ENCODE measurements at regions not wholly inside any gene's neighbourhood (a gene's known extent, or its start where the extent isn't known, plus 50 kb on each side); places are given as distances from the start of the nearest gene placed in this dataset.

DNA sequence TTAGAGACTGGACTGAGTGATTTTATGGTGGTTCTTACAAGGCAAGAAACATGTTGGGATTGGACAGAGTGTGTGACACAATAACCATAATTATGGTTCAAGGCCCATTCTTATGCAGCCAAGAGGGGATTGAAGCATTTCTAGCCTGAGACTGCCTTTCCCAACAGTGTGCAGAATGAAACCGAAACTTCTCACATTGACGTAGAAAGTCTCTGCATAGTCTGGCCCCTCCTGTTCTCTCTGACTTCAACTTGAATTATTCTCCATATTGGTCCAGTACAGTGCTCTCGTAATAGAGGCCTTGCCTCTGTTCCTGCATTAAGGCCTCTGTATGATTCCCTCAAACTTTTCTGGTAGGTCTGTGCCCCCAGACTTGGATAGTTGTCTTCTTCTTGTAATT lies 138.3 kb downstream of the DIPK2A start:
- Histone ChIP-seq H2AFZ (ENCODE audit: low read depth, low read length) (no peak overlapping the region), H3K4ac (ENCODE audit: low read depth in 1 of 2, low read length in 2 of 2) (no peak overlapping the region), H3K27ac (ENCODE audit: low read length, poor library complexity, severe bottlenecking) (no peak overlapping the region), H3K36me3 (ENCODE audit: control insufficient read depth in 1 of 2, insufficient read depth in 2 of 2, low read depth in 1 of 2, low read length in 2 of 2) (no peaks in the 10 kb centered on the region), H2BK5ac (ENCODE audit: low read depth, low read length, poor library complexity, severe bottlenecking) (no peak overlapping the region), H3K14ac (ENCODE audit: low read length in 2 of 2) (no peak overlapping the region), H3K27me3 (ENCODE audit: control insufficient read depth in 1 of 2, insufficient read depth in 1 of 2, low read length in 2 of 2) (no peaks in the 10 kb centered on the region), H2BK15ac (ENCODE audit: low read depth, poor library complexity, severe bottlenecking) (no peak overlapping the region), H3K4me1 (ENCODE audit: control insufficient read depth, insufficient read depth, low read depth, low read length) (peaks cover 1% of the 10 kb centered on the region), H3K79me1 (replicated peaks; ENCODE audit: low read length, poor library complexity, severe bottlenecking) (no peaks in the 10 kb centered on the region), H3K4me3 (ENCODE audit: insufficient read depth in 1 of 2, low read depth in 1 of 2, low read length in 2 of 2) (no peak overlapping the region), H3K9ac (ENCODE audit: low read length) (no peak overlapping the region), H2BK120ac (ENCODE audit: low read depth, low read length) (no peak overlapping the region), H3K23ac (ENCODE audit: low read length in 2 of 2) (no peak overlapping the region), H3K18ac (ENCODE audit: low read depth in 1 of 2, low read length in 2 of 2) (no peak overlapping the region), H4K8ac (ENCODE audit: low read length) (no peak overlapping the region), H2AK5ac (ENCODE audit: low read length, severe bottlenecking) (no peak overlapping the region), H4K91ac (ENCODE audit: low read length) (no peak overlapping the region), H3K4me2 (ENCODE audit: low read length, poor library complexity, severe bottlenecking) (no peak overlapping the region), H3K9me3 (ENCODE audit: control insufficient read depth, low read length) (no peaks in the 10 kb centered on the region), H2BK12ac (ENCODE audit: low read length in 2 of 2) (no peak overlapping the region)
- 94% methylated on average over 3 of the region's 3 CpGs for WGBS
- DNase-seq: no peak

GRCh38 chr3:144112036-144112435 lies 140.4 kb downstream of the DIPK2A start:
- Histone ChIP-seq H3K4me2 (ENCODE audit: low read length, poor library complexity, severe bottlenecking) (no peak overlapping the region), H3K9ac (ENCODE audit: low read length) (no peak overlapping the region), H3K4me1 (ENCODE audit: control insufficient read depth, insufficient read depth, low read depth, low read length) (no peaks in the 10 kb centered on the region), H2BK15ac (ENCODE audit: low read depth, poor library complexity, severe bottlenecking) (no peak overlapping the region), H2BK120ac (ENCODE audit: low read depth, low read length) (no peak overlapping the region), H3K79me1 (replicated peaks; ENCODE audit: low read length, poor library complexity, severe bottlenecking) (no peaks in the 10 kb centered on the region), H2BK12ac (ENCODE audit: low read length in 2 of 2) (no peak overlapping the region), H2BK5ac (ENCODE audit: low read depth, low read length, poor library complexity, severe bottlenecking) (no peak overlapping the region), H3K9me3 (ENCODE audit: control insufficient read depth, low read length) (no peaks in the 10 kb centered on the region), H3K27ac (ENCODE audit: low read length, poor library complexity, severe bottlenecking) (no peak overlapping the region), H4K8ac (ENCODE audit: low read length) (no peak overlapping the region), H3K36me3 (ENCODE audit: control insufficient read depth in 1 of 2, insufficient read depth in 2 of 2, low read depth in 1 of 2, low read length in 2 of 2) (no peaks in the 10 kb centered on the region), H3K14ac (ENCODE audit: low read length in 2 of 2) (no peak overlapping the region), H3K4me3 (ENCODE audit: insufficient read depth in 1 of 2, low read depth in 1 of 2, low read length in 2 of 2) (no peak overlapping the region), H3K27me3 (ENCODE audit: control insufficient read depth in 1 of 2, insufficient read depth in 1 of 2, low read length in 2 of 2) (no peaks in the 10 kb centered on the region), H4K91ac (ENCODE audit: low read length) (no peak overlapping the region), H3K4ac (ENCODE audit: low read depth in 1 of 2, low read length in 2 of 2) (no peak overlapping the region), H2AK5ac (ENCODE audit: low read length, severe bottlenecking) (no peak overlapping the region), H3K23ac (ENCODE audit: low read length in 2 of 2) (no peak overlapping the region), H2AFZ (ENCODE audit: low read depth, low read length) (no peak overlapping the region), H3K18ac (ENCODE audit: low read depth in 1 of 2, low read length in 2 of 2) (peak overlapping the region in 1 of 2 experiments; percentile 16)
- WGBS: 100% methylated on average over 2 of the region's 2 CpGs
- DNase-seq: no peak

- Histone ChIP-seq H2AK5ac (ENCODE audit: low read length, severe bottlenecking) (no peak overlapping the region), H3K23ac (ENCODE audit: low read length in 2 of 2) (no peak overlapping the region), H3K4me3 (ENCODE audit: insufficient read depth in 1 of 2, low read depth in 1 of 2, low read length in 2 of 2) (no peak overlapping the region), H3K4me2 (ENCODE audit: low read length, poor library complexity, severe bottlenecking) (no peak overlapping the region), H2BK12ac (ENCODE audit: low read length in 2 of 2) (no peak overlapping the region), H3K14ac (ENCODE audit: low read length in 2 of 2) (no peak overlapping the region), H3K18ac (ENCODE audit: low read depth in 1 of 2, low read length in 2 of 2) (no peak overlapping the region), H3K9ac (ENCODE audit: low read length) (no peak overlapping the region), H2AFZ (ENCODE audit: low read depth, low read length) (no peak overlapping the region), H2BK120ac (ENCODE audit: low read depth, low read length) (no peak overlapping the region), H3K79me1 (replicated peaks; ENCODE audit: low read length, poor library complexity, severe bottlenecking) (no peaks in the 10 kb centered on the region), H4K8ac (ENCODE audit: low read length) (no peak overlapping the region), H3K36me3 (ENCODE audit: control insufficient read depth in 1 of 2, insufficient read depth in 2 of 2, low read depth in 1 of 2, low read length in 2 of 2) (no peaks in the 10 kb centered on the region), H3K4me1 (ENCODE audit: control insufficient read depth, insufficient read depth, low read depth, low read length) (no peaks in the 10 kb centered on the region), H2BK15ac (ENCODE audit: low read depth, poor library complexity, severe bottlenecking) (no peak overlapping the region), H3K9me3 (ENCODE audit: control insufficient read depth, low read length) (no peaks in the 10 kb centered on the region), H3K4ac (ENCODE audit: low read depth in 1 of 2, low read length in 2 of 2) (no peak overlapping the region), H4K91ac (ENCODE audit: low read length) (no peak overlapping the region), H3K27ac (ENCODE audit: low read length, poor library complexity, severe bottlenecking) (no peak overlapping the region), H3K27me3 (ENCODE audit: control insufficient read depth in 1 of 2, insufficient read depth in 1 of 2, low read length in 2 of 2) (no peaks in the 10 kb centered on the region), H2BK5ac (ENCODE audit: low read depth, low read length, poor library complexity, severe bottlenecking) (no peak overlapping the region)
- no peak for DNase-seq
- WGBS: 95% methylated on average over 3 of the region's 3 CpGs
These were observed 140.8 kb downstream of the DIPK2A start for GRCh38 chr3:144112437-144112836.

DNA sequence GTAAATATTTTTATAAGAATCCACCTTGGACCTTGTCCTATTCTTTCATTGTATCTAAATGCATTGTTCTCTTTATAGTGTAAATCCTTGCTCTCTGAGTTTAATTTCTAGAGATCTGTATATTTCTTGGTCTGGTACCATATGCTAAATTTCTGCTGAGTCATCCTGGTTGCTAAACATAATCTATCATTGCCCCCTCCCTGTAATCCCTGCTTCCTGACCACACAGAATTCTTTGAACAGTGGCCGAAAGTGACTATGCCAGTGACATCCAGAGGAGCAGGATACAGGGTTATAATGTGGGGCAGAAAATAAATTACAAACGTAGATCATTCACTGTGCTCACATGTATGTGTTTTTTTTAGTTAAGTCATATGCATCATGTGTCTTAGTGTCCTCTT lies 143.1 kb downstream of the DIPK2A start:
- H3K14ac ChIP-seq (ENCODE audit: low read length in 2 of 2): no peak overlapping the region
- H3K4me1 ChIP-seq (ENCODE audit: control insufficient read depth, insufficient read depth, low read depth, low read length): no peaks in the 10 kb centered on the region
- peak; percentile 5 for DNase-seq
- no peak overlapping the region for H3K27ac ChIP-seq (ENCODE audit: low read length, poor library complexity, severe bottlenecking)
- no peaks in the 10 kb centered on the region for H3K9me3 ChIP-seq (ENCODE audit: control insufficient read depth, low read length)
- no peak overlapping the region for H3K4me3 ChIP-seq (ENCODE audit: insufficient read depth in 1 of 2, low read depth in 1 of 2, low read length in 2 of 2)
- no peak overlapping the region for H4K8ac ChIP-seq (ENCODE audit: low read length)
- no peak overlapping the region for H3K4ac ChIP-seq (ENCODE audit: low read depth in 1 of 2, low read length in 2 of 2)
- H2BK15ac ChIP-seq (ENCODE audit: low read depth, poor library complexity, severe bottlenecking): no peak overlapping the region
- H3K79me1 ChIP-seq (replicated peaks; ENCODE audit: low read length, poor library complexity, severe bottlenecking): no peaks in the 10 kb centered on the region
- no peak overlapping the region for H2AK5ac ChIP-seq (ENCODE audit: low read length, severe bottlenecking)
- no peak overlapping the region for H2AFZ ChIP-seq (ENCODE audit: low read depth, low read length)
- H4K91ac ChIP-seq (ENCODE audit: low read length): no peak overlapping the region
- no peaks in the 10 kb centered on the region for H3K27me3 ChIP-seq (ENCODE audit: control insufficient read depth in 1 of 2, insufficient read depth in 1 of 2, low read length in 2 of 2)
- H3K9ac ChIP-seq (ENCODE audit: low read length): no peak overlapping the region
- 24% methylated on average over 2 of the region's 2 CpGs for WGBS
- H2BK5ac ChIP-seq (ENCODE audit: low read depth, low read length, poor library complexity, severe bottlenecking): no peak overlapping the region
- no peak overlapping the region for H3K18ac ChIP-seq (ENCODE audit: low read depth in 1 of 2, low read length in 2 of 2)
- H3K23ac ChIP-seq (ENCODE audit: low read length in 2 of 2): no peak overlapping the region
- no peaks in the 10 kb centered on the region for H3K36me3 ChIP-seq (ENCODE audit: control insufficient read depth in 1 of 2, insufficient read depth in 2 of 2, low read depth in 1 of 2, low read length in 2 of 2)
- no peak overlapping the region for H2BK120ac ChIP-seq (ENCODE audit: low read depth, low read length)
- no peak overlapping the region for H2BK12ac ChIP-seq (ENCODE audit: low read length in 2 of 2)
- H3K4me2 ChIP-seq (ENCODE audit: low read length, poor library complexity, severe bottlenecking): no peak overlapping the region
